H9 (cell line): ENCODE measurements at regions not wholly inside any gene's neighbourhood (a gene's known extent, or its start where the extent isn't known, plus 50 kb on each side); places are given as distances from the start of the nearest gene placed in this dataset.

ENCODE experiments used
- DNase-seq: peaks from one replicate; pipeline ENCODE4 v3.0.0-alpha.2; 2017
- H2AFZ ChIP-seq: one replicate; pipeline ENCODE4 v1.6.1; 2013; ENCODE audit warnings: mild to moderate bottlenecking, low read length, control low read depth, moderate library complexity
- H2AK5ac ChIP-seq: 2 replicates; pipeline ENCODE4 v1.6.1; 2013; ENCODE audit warnings: low read length, control low read depth, mixed read lengths; ENCODE audit not compliant: insufficient read length
- H2BK120ac ChIP-seq: one replicate; pipeline ENCODE4 v1.6.1; 2013; ENCODE audit warnings: low read depth, mild to moderate bottlenecking, low read length, control low read depth, inconsistent platforms; ENCODE audit not compliant: poor library complexity, severe bottlenecking
- H2BK12ac ChIP-seq: 2 replicates; pipeline ENCODE4 v1.6.1; 2013; ENCODE audit warnings: low read length, control low read depth, mixed read lengths, low read depth; ENCODE audit not compliant: insufficient read length
- H2BK15ac ChIP-seq: 2 replicates; pipeline ENCODE4 v1.6.1; 2013; ENCODE audit warnings: low read depth, low read length, control low read depth
- H2BK20ac ChIP-seq: one replicate; pipeline ENCODE4 v1.6.1; 2013; ENCODE audit warnings: low read depth, mild to moderate bottlenecking, low read length, control low read depth, inconsistent platforms; ENCODE audit not compliant: poor library complexity, severe bottlenecking
- H2BK5ac ChIP-seq: 2 replicates; pipeline ENCODE4 v1.6.1; 2013; ENCODE audit warnings: low read length, control low read depth, mixed read lengths; ENCODE audit not compliant: insufficient read length
- H3K14ac ChIP-seq: 2 replicates; pipeline ENCODE4 v1.6.1; 2013; ENCODE audit warnings: low read length, control low read depth; ENCODE audit not compliant: insufficient read depth
- H3K18ac ChIP-seq: 2 replicates; pipeline ENCODE4 v1.6.1; 2013; ENCODE audit warnings: low read depth, mild to moderate bottlenecking, mixed read lengths, low read length, control low read depth; ENCODE audit not compliant: insufficient read length
- H3K23ac ChIP-seq: 2 replicates; pipeline ENCODE4 v1.6.1; 2013; ENCODE audit warnings: low read length, control low read depth, mixed read lengths, low read depth; ENCODE audit not compliant: insufficient read length
- H3K23me2 ChIP-seq: 2 replicates; pipeline ENCODE4 v1.6.1; 2013; ENCODE audit warnings: low read depth, mild to moderate bottlenecking, mixed read lengths, low read length, control low read depth; ENCODE audit not compliant: insufficient read length, poor library complexity, severe bottlenecking
- H3K27ac ChIP-seq: 2 replicates; pipeline ENCODE4 v1.5.1; 2013; ENCODE audit warnings: low read length, control low read depth, mixed read lengths, low read depth; ENCODE audit not compliant: insufficient read length
- H3K27me3 ChIP-seq: 2 replicates; pipeline ENCODE4 v1.6.1; 2013; ENCODE audit warnings: low read length, control low read depth, inconsistent platforms; ENCODE audit not compliant: insufficient read depth
- H3K4ac ChIP-seq: 2 replicates; pipeline ENCODE4 v1.6.1; 2013; ENCODE audit warnings: low read depth, mild to moderate bottlenecking, control low read depth, inconsistent platforms, low read length, moderate library complexity
- H3K4me1 ChIP-seq: 2 replicates; pipeline ENCODE4 v1.6.1; 2013; ENCODE audit warnings: low read length, control low read depth, inconsistent platforms; ENCODE audit not compliant: insufficient read depth
- H3K4me2 ChIP-seq: 2 replicates; pipeline ENCODE4 v1.6.1; 2013; ENCODE audit warnings: low read length, control low read depth, mixed read lengths; ENCODE audit not compliant: insufficient read length, insufficient read depth
- H3K56ac ChIP-seq: 2 replicates; pipeline ENCODE4 v1.6.1; 2013; ENCODE audit warnings: low read depth, mild to moderate bottlenecking, mixed read lengths, low read length, control low read depth; ENCODE audit not compliant: insufficient read length
- H3K79me1 ChIP-seq: 2 replicates; pipeline ENCODE4 v1.6.1; 2013; ENCODE audit warnings: low read depth, mild to moderate bottlenecking, moderate library complexity, low read length, control low read depth, inconsistent platforms; ENCODE audit not compliant: insufficient read depth, poor library complexity, severe bottlenecking
- H3K79me2 ChIP-seq: 2 replicates; pipeline ENCODE4 v1.6.1; 2013; ENCODE audit warnings: low read length, control low read depth, inconsistent platforms; ENCODE audit not compliant: insufficient read depth
- H3K9ac ChIP-seq: 2 replicates; pipeline ENCODE4 v1.6.1; 2013; ENCODE audit warnings: low read length, control low read depth, mixed read lengths; ENCODE audit not compliant: insufficient read length; ENCODE audit errors: extremely low read depth
- H3K9me3 ChIP-seq: one replicate; pipeline ENCODE4 v1.6.1; 2013; ENCODE audit warnings: low read depth, low read length, inconsistent platforms; ENCODE audit not compliant: control insufficient read depth
- H3T11ph ChIP-seq: one replicate; pipeline ENCODE4 v1.6.1; 2013; ENCODE audit warnings: mild to moderate bottlenecking, low read length, control low read depth, inconsistent platforms
- H4K20me1 ChIP-seq: one replicate; pipeline ENCODE4 v1.6.1; 2013; ENCODE audit not compliant: control insufficient read depth, insufficient read length, insufficient read depth
- H4K5ac ChIP-seq: 2 replicates; pipeline ENCODE4 v1.6.1; 2013; ENCODE audit warnings: low read depth, mild to moderate bottlenecking, mixed read lengths, low read length, control low read depth; ENCODE audit not compliant: insufficient read length
- H4K8ac ChIP-seq: replicated peaks from 2 replicates; pipeline ENCODE4 v1.6.1; 2013; ENCODE audit warnings: low read length, control low read depth, mixed read lengths, low read depth; ENCODE audit not compliant: insufficient read length
- H4K91ac ChIP-seq: 2 replicates; pipeline ENCODE4 v1.6.1; 2013; ENCODE audit warnings: low read depth, mild to moderate bottlenecking, moderate library complexity, mixed read lengths, low read length, control low read depth; ENCODE audit not compliant: insufficient read length
- H3K27ac Mint-ChIP-seq, 3 experiments: 2 replicates in 2 of 3; 3 replicates in 1 of 3; pipeline ENCODE4 v1.8.0; 2020 to 2021; ENCODE audit warnings: mixed read lengths in 3 of 3, mild to moderate bottlenecking in 1 of 3, moderate library complexity in 1 of 3
- H3K27me3 Mint-ChIP-seq: 2 replicates; pipeline ENCODE4 v1.8.0; 2021; ENCODE audit warnings: low read depth, mild to moderate bottlenecking, moderate library complexity, mixed read lengths
- H3K36me3 Mint-ChIP-seq, 3 experiments: 2 replicates in 2 of 3; 3 replicates in 1 of 3; pipeline ENCODE4 v1.8.0; 2020 to 2021; ENCODE audit warnings: low read depth in 3 of 3, mixed read lengths in 3 of 3; ENCODE audit not compliant: insufficient read depth in 1 of 3
- H3K4me1 Mint-ChIP-seq, 2 experiments: 2 replicates each; pipeline ENCODE4 v1.8.0; 2020; ENCODE audit warnings: mixed read lengths in 2 of 2
- H3K4me3 Mint-ChIP-seq, 2 experiments: 2 replicates in 1 of 2; 3 replicates in 1 of 2; pipeline ENCODE4 v1.8.0; 2020 to 2021; ENCODE audit warnings: mild to moderate bottlenecking in 2 of 2, mixed read lengths in 2 of 2, moderate library complexity in 1 of 2
- H3K9me3 Mint-ChIP-seq, 2 experiments: 2 replicates in 1 of 2; 3 replicates in 1 of 2; pipeline ENCODE4 v1.8.0; 2020; ENCODE audit warnings: mild to moderate bottlenecking in 2 of 2, mixed read lengths in 2 of 2, moderate library complexity in 1 of 2
- WGBS: extraction: QIAGEN DNeasy Blood & Tissue Kit; methylation state at CpG from one replicate; pipeline ENCODE4 v1.1.7; 2013; ENCODE audit warnings: missing lambda C conversion rate, low lambda C conversion rate, mixed read lengths; ENCODE audit not compliant: insufficient read length; ENCODE audit errors: extremely low coverage; 5-methylcytosine and 5-hydroxymethylcytosine counted together
- TF ChIP-seq, protein P1 (sequence below): fragments of 200-600 bp; sonication (generic); conservative IDR thresholded peaks from 3 replicates; pipeline ENCODE4 v1.8.0; 2021; ENCODE audit warnings: antibody characterized with exemption, mild to moderate bottlenecking

- no peak overlapping the region for H2BK20ac ChIP-seq
Observed at GRCh38 chr7:131949659-131950058, 393.2 kb upstream of the PODXL start.

More at GRCh38 chr7:131949659-131950058, 393.2 kb upstream of the PODXL start:
- H3T11ph ChIP-seq, result no peak overlapping the region
- no CpG with 5 or more reads among the region's 7 CpGs for WGBS
- H3K4ac ChIP-seq, result no peak overlapping the region
- Mint-ChIP-seq H3K27me3 (peaks cover 39% of the 10 kb centered on the region), H3K27ac (no peak overlapping the region), H3K9me3 (no peaks in the 10 kb centered on the region; a peak in 1 of 5 replicates), H3K4me1 (peaks cover 11 to 14% of the 10 kb centered on the region in 2 experiments), H3K4me3 (no peak overlapping the region), H3K36me3 (peaks cover 0 to 1% (median 0%) of the 10 kb centered on the region in 3 experiments; a peak in 2 of 7 replicates)
- H3K18ac ChIP-seq, result no peak overlapping the region
- no peak overlapping the region for H3K27ac ChIP-seq
- no peaks in the 10 kb centered on the region; the same call in 1 of the 2 replicates for H3K27me3 ChIP-seq
- H3K4me2 ChIP-seq, result no peak overlapping the region
- no peak overlapping the region for H2BK120ac ChIP-seq
- no peak overlapping the region for H3K9ac ChIP-seq
- no peak overlapping the region for H4K91ac ChIP-seq
- H2BK5ac ChIP-seq, result no peak overlapping the region
- H3K4me1 ChIP-seq, result no peaks in the 10 kb centered on the region
- H3K9me3 ChIP-seq, result no peaks in the 10 kb centered on the region
- H3K23ac ChIP-seq, result no peak overlapping the region
- no peaks in the 10 kb centered on the region for H3K79me1 ChIP-seq
- TF ChIP-seq, protein P1, sequence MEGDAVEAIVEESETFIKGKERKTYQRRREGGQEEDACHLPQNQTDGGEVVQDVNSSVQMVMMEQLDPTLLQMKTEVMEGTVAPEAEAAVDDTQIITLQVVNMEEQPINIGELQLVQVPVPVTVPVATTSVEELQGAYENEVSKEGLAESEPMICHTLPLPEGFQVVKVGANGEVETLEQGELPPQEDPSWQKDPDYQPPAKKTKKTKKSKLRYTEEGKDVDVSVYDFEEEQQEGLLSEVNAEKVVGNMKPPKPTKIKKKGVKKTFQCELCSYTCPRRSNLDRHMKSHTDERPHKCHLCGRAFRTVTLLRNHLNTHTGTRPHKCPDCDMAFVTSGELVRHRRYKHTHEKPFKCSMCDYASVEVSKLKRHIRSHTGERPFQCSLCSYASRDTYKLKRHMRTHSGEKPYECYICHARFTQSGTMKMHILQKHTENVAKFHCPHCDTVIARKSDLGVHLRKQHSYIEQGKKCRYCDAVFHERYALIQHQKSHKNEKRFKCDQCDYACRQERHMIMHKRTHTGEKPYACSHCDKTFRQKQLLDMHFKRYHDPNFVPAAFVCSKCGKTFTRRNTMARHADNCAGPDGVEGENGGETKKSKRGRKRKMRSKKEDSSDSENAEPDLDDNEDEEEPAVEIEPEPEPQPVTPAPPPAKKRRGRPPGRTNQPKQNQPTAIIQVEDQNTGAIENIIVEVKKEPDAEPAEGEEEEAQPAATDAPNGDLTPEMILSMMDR, result no peak
- H2BK12ac ChIP-seq, result no peak overlapping the region
- H3K56ac ChIP-seq, result no peak overlapping the region
- no peak overlapping the region for H2AK5ac ChIP-seq
- DNase-seq, result peak; percentile 17
- H3K79me2 ChIP-seq, result no peaks in the 10 kb centered on the region
- H4K20me1 ChIP-seq, result no peaks in the 10 kb centered on the region
- no peak overlapping the region for H4K5ac ChIP-seq
- H3K14ac ChIP-seq, result no peak overlapping the region
- H4K8ac ChIP-seq, result no peak overlapping the region
- H2BK15ac ChIP-seq, result no peak overlapping the region
- H2AFZ ChIP-seq, result no peak overlapping the region
- H3K23me2 ChIP-seq, result no peaks in the 10 kb centered on the region
